SK-N-SH (cell line): ENCODE measurements at regions not wholly inside any gene's neighbourhood (a gene's known extent, or its start where the extent isn't known, plus 50 kb on each side); places are given as distances from the start of the nearest gene placed in this dataset.

Experiments used
- CTCF ChIA-PET: fragments of 300-600, 350-600 bp; formaldehyde crosslinking; extraction: SDS; loops from one replicate; lab custom pipeline; 2021; lab: Yijun Ruan, JAX
- POLR2A ChIA-PET: fragments of 350-600 bp; sonication (Branson Sonifier 250); formaldehyde crosslinking; extraction: SDS; loops from one replicate; lab custom pipeline; 2020; ENCODE audit warnings: antibody characterized with exemption, inconsistent platforms; lab: Yijun Ruan, JAX
- DNase-seq: peaks from one replicate; pipeline ENCODE4 v3.0.0; 2012
- H2AFZ ChIP-seq: fragments of 200-600 bp; sonication (generic); 2 replicates; pipeline ENCODE4 v1.8.1; 2016; ENCODE audit warnings: antibody characterized with exemption, mild to moderate bottlenecking, low read depth
- H3F3A ChIP-seq: fragments of 200-600 bp; sonication (generic); replicated peaks from 2 replicates; pipeline ENCODE3; 2016; ENCODE audit warnings: antibody characterized with exemption, mild to moderate bottlenecking; ENCODE audit not compliant: insufficient read depth
- H3K27ac ChIP-seq, 2 experiments: fragments of 200-500 bp in 1 of 2; fragments of 200-600 bp in 1 of 2; sonication (Bioruptor generic) in 1 of 2; sonication (generic), shearing (Covaris generic) in 1 of 2; 2 replicates each; pipeline versions ENCODE4 v1.5.1 to v1.6.1; 2014 to 2016; ENCODE audit warnings: low read depth in 2 of 2, inconsistent platforms in 1 of 2, low read length in 1 of 2, mild to moderate bottlenecking in 1 of 2, mixed read lengths in 1 of 2
- H3K27me3 ChIP-seq: fragments of 200-600 bp; sonication (generic), shearing (Covaris generic); 2 replicates; pipeline ENCODE4 v1.6.1; 2016; ENCODE audit warnings: mixed run types; ENCODE audit not compliant: insufficient read depth
- H3K36me3 ChIP-seq, 2 experiments: fragments of 200-500 bp in 1 of 2; fragments of 200-600 bp in 1 of 2; sonication (Bioruptor generic) in 1 of 2; sonication (generic) in 1 of 2; replicated peaks in 1 of 2; 2 replicates each; pipeline versions ENCODE3 to v1.5.1; 2014 to 2016; ENCODE audit warnings: low read length in 1 of 2, mild to moderate bottlenecking in 1 of 2; ENCODE audit not compliant: insufficient read depth in 2 of 2, control insufficient read depth in 1 of 2
- H3K4me1 ChIP-seq, 2 experiments: fragments of 200-500 bp in 1 of 2; fragments of 200-600 bp in 1 of 2; sonication (Bioruptor generic) in 1 of 2; sonication (generic), shearing (Covaris generic) in 1 of 2; 2 replicates each; pipeline versions ENCODE4 v1.5.1 to v1.6.1; 2014 to 2016; ENCODE audit warnings: low read depth in 1 of 2, low read length in 1 of 2, mixed run types in 1 of 2; ENCODE audit not compliant: insufficient read depth in 2 of 2, control insufficient read depth in 1 of 2
- H3K4me2 ChIP-seq: fragments of 200-600 bp; sonication (generic), shearing (Covaris generic); 2 replicates; pipeline ENCODE4 v1.6.1; 2017; ENCODE audit warnings: mixed run types
- H3K4me3 ChIP-seq, 2 experiments: fragments of 200-500 bp in 1 of 2; fragments of 200-600 bp in 1 of 2; sonication (Bioruptor generic) in 1 of 2; sonication (generic), shearing (Covaris generic) in 1 of 2; 2 replicates each; pipeline versions ENCODE4 v1.5.1 to v1.8.1; 2014 to 2016; ENCODE audit warnings: low read depth in 2 of 2, inconsistent platforms in 1 of 2, low read length in 1 of 2, mild to moderate bottlenecking in 1 of 2, mixed read lengths in 1 of 2, moderate library complexity in 1 of 2
- H3K79me2 ChIP-seq: fragments of 200-600 bp; sonication (generic); 2 replicates; pipeline ENCODE4 v1.8.1; 2017; ENCODE audit warnings: mild to moderate bottlenecking; ENCODE audit not compliant: insufficient read depth
- H3K9ac ChIP-seq: fragments of 200-600 bp; sonication (generic); 2 replicates; pipeline ENCODE4 v1.6.1; 2017; ENCODE audit warnings: mixed run types
- H3K9me2 ChIP-seq: fragments of 200-600 bp; sonication (generic); 2 replicates; pipeline ENCODE4 v1.6.1; 2017; ENCODE audit warnings: mixed run types
- H3K9me3 ChIP-seq: fragments of 200-600 bp; sonication (generic); 2 replicates; pipeline ENCODE4 v1.6.1; 2017; ENCODE audit warnings: mixed run types, mild to moderate bottlenecking, moderate library complexity
- H4K20me1 ChIP-seq: fragments of 200-600 bp; sonication (generic); 2 replicates; pipeline ENCODE4 v1.6.1; 2017; ENCODE audit warnings: mild to moderate bottlenecking, mixed run types; ENCODE audit not compliant: insufficient read depth
- CTCF ChIP-seq: fragments of 200-600 bp; sonication (generic); IDR thresholded peaks from 2 replicates; pipeline ENCODE4 v1.6.1; 2017; ENCODE audit warnings: antibody characterized with exemption, mild to moderate bottlenecking, moderate library complexity
- FOSL2 ChIP-seq: IDR thresholded peaks from 2 replicates; pipeline ENCODE4 v1.4.0; 2012; ENCODE audit warnings: low read depth, mild to moderate bottlenecking, moderate library complexity, borderline replicate concordance
- FOXJ3 ChIP-seq: sonication (generic); formaldehyde crosslinking; IDR thresholded peaks from 2 replicates; pipeline ENCODE4 v1.5.1; 2020; ENCODE audit warnings: mild to moderate bottlenecking, missing genetic modification reagents
- FOXM1 ChIP-seq: IDR thresholded peaks from 2 replicates; pipeline ENCODE4 v1.4.0; 2012; ENCODE audit warnings: low read depth, mild to moderate bottlenecking
- GATA2 ChIP-seq: sonication (generic); formaldehyde crosslinking; IDR thresholded peaks from 2 replicates; pipeline ENCODE4 v1.5.0; 2020; ENCODE audit warnings: mild to moderate bottlenecking, missing genetic modification reagents
- JUND ChIP-seq: IDR thresholded peaks from 2 replicates; pipeline ENCODE4 v1.4.0; 2012
- MAX ChIP-seq: IDR thresholded peaks from 2 replicates; pipeline ENCODE4 v1.4.0; 2012; ENCODE audit warnings: low read depth
- RAD21 ChIP-seq: IDR thresholded peaks from 2 replicates; pipeline ENCODE4 v1.6.1; 2012; ENCODE audit warnings: mild to moderate bottlenecking, low read length
- RCOR1 ChIP-seq: fragments of 150-350 bp; IDR thresholded peaks from 2 replicates; pipeline ENCODE4 v1.6.1; 2017; ENCODE audit warnings: antibody characterized with exemption, low read length
- REST ChIP-seq: IDR thresholded peaks from 2 replicates; pipeline ENCODE4 v1.6.1; 2012; ENCODE audit warnings: mild to moderate bottlenecking, low read depth, low read length, moderate library complexity
- RFX5 ChIP-seq: IDR thresholded peaks from 2 replicates; pipeline ENCODE4 v1.6.1; 2012; ENCODE audit warnings: mild to moderate bottlenecking, improper control_type of control experiment, low read length
- SMC3 ChIP-seq: IDR thresholded peaks from 2 replicates; pipeline ENCODE4 v1.6.1; 2012; ENCODE audit warnings: low read depth, low read length, improper control_type of control experiment
- TAF1 ChIP-seq: IDR thresholded peaks from 2 replicates; pipeline ENCODE4 v1.6.1; 2012; ENCODE audit warnings: low read depth, mild to moderate bottlenecking, low read length, moderate library complexity, borderline replicate concordance
- TEAD4 ChIP-seq: IDR thresholded peaks from 2 replicates; pipeline ENCODE4 v1.4.0; 2012; ENCODE audit warnings: mild to moderate bottlenecking, borderline replicate concordance; ENCODE audit not compliant: insufficient read depth
- USF1 ChIP-seq: IDR thresholded peaks from 2 replicates; pipeline ENCODE4 v1.4.0; 2012; ENCODE audit warnings: low read depth, borderline replicate concordance
- YY1 ChIP-seq: IDR thresholded peaks from 2 replicates; pipeline ENCODE4 v1.4.0; 2012; ENCODE audit warnings: low read depth, mild to moderate bottlenecking
- ZBTB33 ChIP-seq: IDR thresholded peaks from 2 replicates; pipeline ENCODE4 v1.4.0; 2012; ENCODE audit warnings: low read depth, borderline replicate concordance
- WGBS: methylation state at CpG from one replicate; pipeline ENCODE4 v1.1.6; 2017; ENCODE audit warnings: low lambda C conversion rate; 5-methylcytosine and 5-hydroxymethylcytosine counted together

GRCh38 chr5:174363934-174364333 is 318.4 kb downstream of the NSG2 start (continued):
- TF ChIP-seq RFX5: no peak
- TF ChIP-seq YY1: no peak
- TF ChIP-seq FOXM1: no peak
- no peak for TF ChIP-seq GATA2 (CRISPR knock-in tag)
- no peak for TF ChIP-seq TAF1
- TF ChIP-seq, all 33 proteins: peak for 0

GRCh38 chr5:174364676-174365075 is 319.2 kb downstream of the NSG2 start:
- ChIA-PET CTCF (no interaction called here), POLR2A (no interaction called here)
- Histone ChIP-seq H3K27ac (no peak overlapping the region), H4K20me1 (no peaks in the 10 kb centered on the region), H3K4me2 (no peak overlapping the region), H3K4me3 (no peak overlapping the region), H3K36me3 (no peaks in the 10 kb centered on the region), H2AFZ (no peak overlapping the region), H3F3A (no peaks in the 10 kb centered on the region), H3K4me1 (no peaks in the 10 kb centered on the region), H3K9me3 (no peaks in the 10 kb centered on the region), H3K9ac (no peak overlapping the region), H3K27me3 (no peaks in the 10 kb centered on the region), H3K79me2 (no peaks in the 10 kb centered on the region), H3K9me2 (no peaks in the 10 kb centered on the region)
- WGBS: 49% methylated on average over 2 of the region's 2 CpGs
- no peak for DNase-seq
- no peak for TF ChIP-seq ZBTB33
- TF ChIP-seq TAF1: no peak
- no peak for TF ChIP-seq TEAD4
- no peak for TF ChIP-seq SMC3
- TF ChIP-seq FOSL2: no peak
- no peak for TF ChIP-seq GATA2 (CRISPR knock-in tag)
- TF ChIP-seq CTCF: no peak
- no peak for TF ChIP-seq RAD21
- no peak for TF ChIP-seq REST
- no peak for TF ChIP-seq MAX
- TF ChIP-seq RCOR1: no peak
- TF ChIP-seq USF1: no peak
- TF ChIP-seq JUND: no peak
- no peak for TF ChIP-seq FOXJ3 (CRISPR knock-in tag)
